ENCODE measurements at regions not wholly inside any gene's neighbourhood (a gene's known extent, or its start where the extent isn't known, plus 50 kb on each side); places are given as distances from the start of the nearest gene placed in this dataset.

GRCh38 chr1:221944247-221944870 lies 202.5 kb upstream of the DUSP10 start:
- WGBS (ENCODE audit: insufficient coverage, low lambda C conversion rate) = 63% methylated on average over 3 of the region's 3 CpGs
- Histone ChIP-seq H3K27me3 (ENCODE audit: control insufficient read depth, insufficient read depth, low read length) (no peaks in the 10 kb centered on the region), H3K4me3 (ENCODE audit: low read length) (no peak overlapping the region), H3K4me1 (ENCODE audit: control insufficient read depth, insufficient read depth, low read length) (no peaks in the 10 kb centered on the region), H3K27ac (ENCODE audit: low read length) (no peak overlapping the region), H3K9me3 (ENCODE audit: control insufficient read depth, low read depth, low read length) (peaks cover 4% of the 10 kb centered on the region), H3K36me3 (ENCODE audit: control insufficient read depth, insufficient read depth, low read length) (no peaks in the 10 kb centered on the region)
- no peak for DNase-seq

GRCh38 chr1:221940631-221941030 lies 198.7 kb upstream of the DUSP10 start:
- DNase-seq = no peak
- WGBS (ENCODE audit: insufficient coverage, low lambda C conversion rate) = no CpG with 5 or more reads among the region's 1 CpG
- Histone ChIP-seq H3K27me3 (ENCODE audit: control insufficient read depth, insufficient read depth, low read length) (no peaks in the 10 kb centered on the region), H3K36me3 (ENCODE audit: control insufficient read depth, insufficient read depth, low read length) (no peaks in the 10 kb centered on the region), H3K4me3 (ENCODE audit: low read length) (no peak overlapping the region), H3K27ac (ENCODE audit: low read length) (no peak overlapping the region), H3K9me3 (ENCODE audit: control insufficient read depth, low read depth, low read length) (peaks cover 1% of the 10 kb centered on the region), H3K4me1 (ENCODE audit: control insufficient read depth, insufficient read depth, low read length) (no peaks in the 10 kb centered on the region)

- H3K9me3 ChIP-seq (ENCODE audit: control insufficient read depth, low read depth, low read length) = no peaks in the 10 kb centered on the region
- H3K27me3 ChIP-seq (ENCODE audit: control insufficient read depth, insufficient read depth, low read length) = no peaks in the 10 kb centered on the region
- H3K4me3 ChIP-seq (ENCODE audit: low read length) = no peak overlapping the region
- WGBS (ENCODE audit: insufficient coverage, low lambda C conversion rate) = 80% methylated on average over 1 of the region's 2 CpGs
- no peaks in the 10 kb centered on the region for H3K36me3 ChIP-seq (ENCODE audit: control insufficient read depth, insufficient read depth, low read length)
- no peaks in the 10 kb centered on the region for H3K4me1 ChIP-seq (ENCODE audit: control insufficient read depth, insufficient read depth, low read length)
- H3K27ac ChIP-seq (ENCODE audit: low read length) = no peak overlapping the region
- DNase-seq = no peak
Observed at GRCh38 chr1:221939607-221940006, 197.7 kb upstream of the DUSP10 start.

- 100% methylated on average over 1 of the region's 9 CpGs for WGBS (ENCODE audit: insufficient coverage, low lambda C conversion rate)
- Histone ChIP-seq H3K9me3 (ENCODE audit: control insufficient read depth, low read depth, low read length) (peaks cover 3% of the 10 kb centered on the region), H3K27ac (ENCODE audit: low read length) (no peak overlapping the region)
Observed at GRCh38 chr1:221937155-221937953, 195.5 kb upstream of the DUSP10 start.

GRCh38 chr1:221933814-221934213 lies 191.9 kb upstream of the DUSP10 start:
- H3K27ac ChIP-seq (ENCODE audit: low read length) = no peak overlapping the region
- H3K9me3 ChIP-seq (ENCODE audit: control insufficient read depth, low read depth, low read length) = peaks cover 3% of the 10 kb centered on the region
- 100% methylated on average over 2 of the region's 2 CpGs for WGBS (ENCODE audit: insufficient coverage, low lambda C conversion rate)

More at GRCh38 chr1:221937155-221937953, 195.5 kb upstream of the DUSP10 start:
- H3K4me1 ChIP-seq (ENCODE audit: control insufficient read depth, insufficient read depth, low read length) = no peaks in the 10 kb centered on the region
- no peak overlapping the region for H3K4me3 ChIP-seq (ENCODE audit: low read length)
- no peak for DNase-seq
- H3K27me3 ChIP-seq (ENCODE audit: control insufficient read depth, insufficient read depth, low read length) = no peaks in the 10 kb centered on the region
- H3K36me3 ChIP-seq (ENCODE audit: control insufficient read depth, insufficient read depth, low read length) = no peaks in the 10 kb centered on the region

GRCh38 chr1:221926441-221926840 lies 184.6 kb upstream of the DUSP10 start:
- H3K27me3 ChIP-seq (ENCODE audit: control insufficient read depth, insufficient read depth, low read length) = no peaks in the 10 kb centered on the region
- H3K9me3 ChIP-seq (ENCODE audit: control insufficient read depth, low read depth, low read length) = no peaks in the 10 kb centered on the region
- no peak overlapping the region for H3K27ac ChIP-seq (ENCODE audit: low read length)
- H3K4me1 ChIP-seq (ENCODE audit: control insufficient read depth, insufficient read depth, low read length) = no peaks in the 10 kb centered on the region
- H3K36me3 ChIP-seq (ENCODE audit: control insufficient read depth, insufficient read depth, low read length) = no peaks in the 10 kb centered on the region
- 0% methylated on average over 2 of the region's 4 CpGs for WGBS (ENCODE audit: insufficient coverage, low lambda C conversion rate)
- H3K4me3 ChIP-seq (ENCODE audit: low read length) = no peak overlapping the region
- DNase-seq = no peak

More at GRCh38 chr1:221933814-221934213, 191.9 kb upstream of the DUSP10 start:
- Histone ChIP-seq H3K4me1 (ENCODE audit: control insufficient read depth, insufficient read depth, low read length) (no peaks in the 10 kb centered on the region), H3K4me3 (ENCODE audit: low read length) (no peak overlapping the region), H3K36me3 (ENCODE audit: control insufficient read depth, insufficient read depth, low read length) (no peaks in the 10 kb centered on the region), H3K27me3 (ENCODE audit: control insufficient read depth, insufficient read depth, low read length) (no peaks in the 10 kb centered on the region)
- DNase-seq = no peak

- no peaks in the 10 kb centered on the region for H3K27me3 ChIP-seq (ENCODE audit: control insufficient read depth, insufficient read depth, low read length)
- no CpG with 5 or more reads among the region's 1 CpG for WGBS (ENCODE audit: insufficient coverage, low lambda C conversion rate)
- DNase-seq = no peak
- no peaks in the 10 kb centered on the region for H3K4me1 ChIP-seq (ENCODE audit: control insufficient read depth, insufficient read depth, low read length)
- no peaks in the 10 kb centered on the region for H3K36me3 ChIP-seq (ENCODE audit: control insufficient read depth, insufficient read depth, low read length)
- no peak overlapping the region for H3K27ac ChIP-seq (ENCODE audit: low read length)
- no peak overlapping the region for H3K4me3 ChIP-seq (ENCODE audit: low read length)
- H3K9me3 ChIP-seq (ENCODE audit: control insufficient read depth, low read depth, low read length) = no peaks in the 10 kb centered on the region
Observed at GRCh38 chr1:221925947-221926346, 184.1 kb upstream of the DUSP10 start.

- Histone ChIP-seq H3K27ac (ENCODE audit: low read length) (no peak overlapping the region), H3K4me3 (ENCODE audit: low read length) (no peak overlapping the region), H3K27me3 (ENCODE audit: control insufficient read depth, insufficient read depth, low read length) (no peaks in the 10 kb centered on the region), H3K9me3 (ENCODE audit: control insufficient read depth, low read depth, low read length) (no peaks in the 10 kb centered on the region), H3K4me1 (ENCODE audit: control insufficient read depth, insufficient read depth, low read length) (no peaks in the 10 kb centered on the region), H3K36me3 (ENCODE audit: control insufficient read depth, insufficient read depth, low read length) (no peaks in the 10 kb centered on the region)
- 94% methylated on average over 5 of the region's 8 CpGs for WGBS (ENCODE audit: insufficient coverage, low lambda C conversion rate)
- no peak for DNase-seq
Observed at GRCh38 chr1:221923929-221924598, 182.2 kb upstream of the DUSP10 start.

- Histone ChIP-seq H3K27ac (ENCODE audit: low read length) (no peak overlapping the region), H3K27me3 (ENCODE audit: control insufficient read depth, insufficient read depth, low read length) (no peaks in the 10 kb centered on the region), H3K36me3 (ENCODE audit: control insufficient read depth, insufficient read depth, low read length) (no peaks in the 10 kb centered on the region), H3K4me3 (ENCODE audit: low read length) (no peak overlapping the region), H3K4me1 (ENCODE audit: control insufficient read depth, insufficient read depth, low read length) (no peaks in the 10 kb centered on the region), H3K9me3 (ENCODE audit: control insufficient read depth, low read depth, low read length) (no peaks in the 10 kb centered on the region)
- no CpG with 5 or more reads among the region's 2 CpGs for WGBS (ENCODE audit: insufficient coverage, low lambda C conversion rate)
- DNase-seq = no peak
Observed at GRCh38 chr1:221921936-221922335, 180.0 kb upstream of the DUSP10 start.

- Histone ChIP-seq H3K9me3 (ENCODE audit: control insufficient read depth, low read depth, low read length) (no peaks in the 10 kb centered on the region), H3K27ac (ENCODE audit: low read length) (no peak overlapping the region), H3K4me1 (ENCODE audit: control insufficient read depth, insufficient read depth, low read length) (no peaks in the 10 kb centered on the region), H3K36me3 (ENCODE audit: control insufficient read depth, insufficient read depth, low read length) (no peaks in the 10 kb centered on the region), H3K4me3 (ENCODE audit: low read length) (no peak overlapping the region), H3K27me3 (ENCODE audit: control insufficient read depth, insufficient read depth, low read length) (no peaks in the 10 kb centered on the region)
- DNase-seq = no peak
- no CpG with 5 or more reads among the region's 2 CpGs for WGBS (ENCODE audit: insufficient coverage, low lambda C conversion rate)
Observed at GRCh38 chr1:221919743-221920142, 177.9 kb upstream of the DUSP10 start.
